ENCODE measurements at regions not wholly inside any gene's neighbourhood (a gene's known extent, or its start where the extent isn't known, plus 50 kb on each side); places are given as distances from the start of the nearest gene placed in this dataset.
"Not testable (repeated sequence)": the region's sequence is repeated elsewhere in the genome, so short reads cannot be mapped to it uniquely, and the experiment has no call there.

DNA sequence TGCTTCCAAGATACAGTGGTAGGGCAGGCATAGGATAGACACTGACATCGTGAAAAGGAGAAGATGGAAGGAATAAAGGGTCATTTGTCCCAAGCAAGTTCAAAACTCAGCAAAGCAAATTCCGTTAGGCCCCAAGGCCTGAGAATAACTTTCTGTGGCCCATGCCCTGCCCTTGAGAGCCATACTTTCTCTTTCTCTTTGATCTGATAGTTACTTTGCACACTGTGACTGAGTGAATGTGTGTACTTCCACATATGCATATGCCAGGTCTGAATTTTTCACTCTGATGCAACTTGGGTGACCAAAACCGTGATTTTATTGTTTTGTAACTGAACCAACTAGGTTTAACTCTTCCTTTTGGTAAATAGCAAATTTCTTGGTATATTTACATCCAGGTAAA lies 371.5 kb downstream of the RAB38 start:
- DNase-seq (ENCODE audit: low read depth, low spot score), result no peak
- no peak overlapping the region for H3K4me3 ChIP-seq (ENCODE audit: low read length)

DNA sequence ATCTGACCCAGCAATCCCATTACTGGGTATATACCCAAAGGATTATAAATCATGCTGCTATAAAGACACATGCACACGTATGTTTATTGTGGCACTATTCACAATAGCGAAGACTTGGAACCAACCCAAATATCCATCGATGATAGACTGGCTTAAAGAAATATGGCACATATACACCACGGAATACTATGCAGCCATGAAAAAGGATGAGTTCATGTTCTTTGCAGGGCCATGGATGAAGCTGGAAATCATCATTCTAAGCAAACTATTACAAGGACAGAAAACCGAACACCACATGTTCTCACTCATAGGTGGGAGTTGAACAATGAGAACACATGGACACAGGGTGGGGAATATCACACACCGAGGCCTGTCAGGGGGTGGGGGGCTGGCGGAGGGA lies 390.4 kb downstream of the RAB38 start:
- not testable (repeated sequence) for H3K4me3 ChIP-seq (ENCODE audit: low read length)

DNA sequence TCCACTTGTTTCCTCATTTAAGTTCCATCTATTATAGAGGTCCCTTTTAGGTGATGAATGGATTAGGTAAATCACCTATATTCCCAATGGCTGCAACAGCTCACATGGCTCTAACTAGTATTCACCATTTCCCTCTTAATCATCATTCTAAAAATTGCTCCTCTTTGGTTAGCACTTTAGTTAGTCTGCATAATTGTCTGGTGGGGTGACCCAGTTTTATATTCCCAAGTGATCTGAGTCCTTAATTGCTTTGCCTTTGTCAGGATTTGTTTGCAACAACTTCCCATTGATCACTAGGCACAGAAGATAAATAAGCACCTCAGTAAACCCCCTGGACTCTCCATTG lies 395.2 kb downstream of the RAB38 start:
- H3K4me3 ChIP-seq (ENCODE audit: low read length), result no peak overlapping the region
- DNase-seq (ENCODE audit: low read depth, low spot score), result no peak

More for the DNA sequence above, 390.4 kb downstream of the RAB38 start:
- not testable (repeated sequence) for DNase-seq (ENCODE audit: low read depth, low spot score)

DNA sequence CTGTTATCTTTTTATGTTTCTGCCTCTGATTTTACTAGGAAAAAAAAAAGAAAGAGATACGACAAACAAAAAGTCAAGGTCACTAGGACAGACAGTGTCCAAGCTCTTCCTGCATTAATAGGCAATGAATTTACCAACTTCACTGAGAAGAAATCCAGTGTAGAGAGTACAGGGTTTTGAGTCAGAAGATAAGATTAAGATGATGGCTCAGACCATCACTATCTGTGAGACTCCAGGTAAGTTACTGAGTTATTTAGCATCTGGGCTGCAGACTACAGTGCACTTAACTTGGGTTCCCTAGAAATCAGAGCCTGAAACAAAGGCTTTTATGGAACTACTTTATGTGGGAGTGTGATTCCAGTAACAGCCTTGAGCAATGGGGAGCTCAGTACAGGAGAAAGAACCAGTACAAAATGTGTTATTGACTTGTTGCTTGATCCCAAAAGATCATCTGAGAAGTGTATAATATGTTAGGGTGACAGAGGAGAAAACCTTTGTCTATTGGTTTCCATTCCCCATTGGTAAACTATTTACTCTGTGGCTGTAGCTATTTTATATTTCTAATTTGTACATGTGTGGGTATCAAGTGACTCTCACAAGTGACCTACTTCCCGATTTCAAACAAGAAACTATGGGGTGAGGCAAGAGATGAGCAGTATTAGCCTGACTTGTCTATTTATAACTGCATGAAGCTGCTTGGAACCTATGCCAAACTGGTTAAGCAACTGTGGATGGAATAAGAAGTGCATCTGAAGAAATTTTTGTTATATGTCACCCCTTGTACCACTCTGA lies 395.8 kb downstream of the RAB38 start:
- H3K4me3 ChIP-seq (ENCODE audit: low read length), result no peak overlapping the region
- no peak for DNase-seq (ENCODE audit: low read depth, low spot score)

DNA sequence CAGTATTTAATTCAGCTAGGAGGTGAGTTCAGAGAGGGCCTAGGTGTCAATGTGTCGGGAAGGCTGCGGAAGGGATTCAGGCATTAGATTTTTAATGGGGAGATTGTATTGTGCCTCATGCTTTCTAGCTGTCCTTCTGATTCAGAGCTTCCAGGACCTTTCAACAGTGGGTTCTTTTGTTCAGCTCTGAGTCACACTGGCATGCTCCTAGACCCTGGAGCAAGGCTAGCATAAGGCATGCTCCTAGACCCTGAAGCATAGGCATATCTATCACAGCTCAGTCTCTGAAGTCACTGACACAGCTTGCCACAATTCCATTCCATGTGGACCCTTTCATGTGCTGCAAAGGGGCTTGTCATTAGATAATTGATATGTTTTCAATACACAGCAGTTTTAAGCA lies 396.9 kb downstream of the RAB38 start:
- DNase-seq (ENCODE audit: low read depth, low spot score), result no peak
- H3K4me3 ChIP-seq (ENCODE audit: low read length), result no peak overlapping the region

DNA sequence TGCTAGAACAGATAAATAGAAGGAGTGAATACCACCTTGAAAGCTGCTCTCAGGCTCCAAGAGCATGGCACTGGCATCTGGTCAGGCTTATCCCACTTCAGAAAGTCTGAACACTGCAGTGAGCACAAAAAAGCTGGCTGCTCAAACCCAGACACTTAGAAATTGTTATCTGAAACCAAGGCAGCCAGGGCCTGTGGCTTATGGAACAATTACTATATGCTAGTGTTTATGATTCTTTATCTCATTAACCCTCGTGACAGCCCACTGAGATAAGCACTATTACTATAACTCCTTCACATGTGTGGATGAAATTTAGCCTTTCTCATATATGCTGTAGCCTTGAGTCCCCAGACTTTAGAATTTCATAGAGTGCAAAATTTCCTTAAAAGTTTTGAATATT lies 400.2 kb downstream of the RAB38 start:
- DNase-seq (ENCODE audit: low read depth, low spot score), result no peak
- no peak overlapping the region for H3K4me3 ChIP-seq (ENCODE audit: low read length)

DNA sequence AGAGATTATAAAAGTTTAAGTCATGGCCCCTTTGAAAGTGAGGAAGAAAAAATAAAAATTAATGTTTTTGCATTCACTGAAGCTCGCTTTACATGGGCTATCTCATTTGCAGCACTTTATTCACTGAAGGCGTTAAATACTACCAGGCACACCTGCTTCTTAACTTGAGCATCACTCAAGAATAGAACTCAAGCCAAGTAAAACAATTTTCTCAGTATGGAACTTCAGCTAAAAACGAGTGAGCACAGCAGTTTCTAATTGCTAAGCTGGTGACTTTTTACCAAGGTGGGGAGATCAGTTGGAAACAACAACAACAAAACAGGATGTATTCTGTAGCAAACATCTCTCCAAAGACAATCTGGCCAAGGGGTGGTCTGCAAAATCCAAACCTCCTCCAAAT lies 405.6 kb downstream of the RAB38 start:
- H3K4me3 ChIP-seq (ENCODE audit: low read length), result no peak overlapping the region
- DNase-seq (ENCODE audit: low read depth, low spot score), result no peak

DNA sequence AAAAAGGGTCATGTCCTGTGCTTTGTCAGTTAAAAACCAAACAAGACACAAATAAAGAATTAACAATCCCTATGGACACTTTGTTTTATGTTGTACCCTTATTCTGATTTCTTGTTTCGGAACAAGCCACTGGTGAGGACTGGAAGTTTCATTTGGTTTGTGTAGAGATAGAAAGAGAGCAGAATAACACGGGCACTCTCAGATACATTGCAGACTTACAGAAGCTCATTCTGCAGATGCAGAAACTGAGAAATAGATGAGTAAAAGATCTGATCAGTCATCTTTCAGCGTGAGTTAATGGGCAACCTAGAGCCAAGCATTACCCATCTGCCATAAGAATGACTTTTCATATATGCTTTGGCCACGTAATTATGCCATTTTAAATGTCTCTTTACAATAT lies 407.6 kb downstream of the RAB38 start:
- no peak for DNase-seq (ENCODE audit: low read depth, low spot score)
- no peak overlapping the region for H3K4me3 ChIP-seq (ENCODE audit: low read length)

DNA sequence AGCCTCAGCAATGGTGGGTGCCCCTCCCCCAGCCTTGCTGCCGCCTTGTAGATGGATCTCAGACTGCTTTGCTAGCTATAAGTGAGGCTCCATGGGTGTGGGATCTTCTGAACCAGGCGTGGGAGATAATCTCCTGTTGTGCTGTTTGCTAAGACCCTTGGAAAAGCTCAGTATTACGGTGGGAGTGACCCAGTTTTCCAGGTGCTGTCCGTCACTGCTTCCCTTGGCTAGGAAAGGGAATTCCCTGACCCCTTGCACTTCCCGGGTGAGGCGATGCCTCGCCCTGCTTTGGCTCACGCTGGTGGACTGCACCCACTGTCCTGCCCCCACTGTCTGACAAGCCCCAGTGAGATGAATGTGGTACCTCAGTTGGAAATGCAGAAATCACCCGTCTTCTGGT lies 411.2 kb downstream of the RAB38 start:
- not testable (repeated sequence) for H3K4me3 ChIP-seq (ENCODE audit: low read length); DNase-seq (ENCODE audit: low read depth, low spot score)

DNA sequence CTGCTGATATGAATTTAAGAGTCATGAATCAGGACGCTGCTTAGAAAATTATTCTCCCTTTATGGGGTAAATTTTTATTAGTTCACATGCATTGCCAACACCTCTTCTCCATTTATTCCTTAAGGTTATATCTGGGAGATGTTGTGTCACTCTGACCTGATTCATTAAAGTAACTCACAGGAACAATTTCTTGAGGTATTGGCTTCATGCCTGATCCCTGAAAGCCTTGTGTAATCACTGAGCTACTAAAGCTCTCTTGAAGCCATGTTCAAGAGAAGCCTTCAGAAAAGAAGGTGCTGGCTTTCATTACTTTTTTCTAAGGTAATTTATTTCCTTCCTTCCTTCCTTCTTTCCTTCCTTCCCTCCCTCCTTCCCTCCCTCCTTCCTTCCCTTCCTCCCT lies 420.6 kb downstream of the RAB38 start:
- H3K4me3 ChIP-seq (ENCODE audit: low read length), result no peak overlapping the region
- no peak for DNase-seq (ENCODE audit: low read depth, low spot score)

DNA sequence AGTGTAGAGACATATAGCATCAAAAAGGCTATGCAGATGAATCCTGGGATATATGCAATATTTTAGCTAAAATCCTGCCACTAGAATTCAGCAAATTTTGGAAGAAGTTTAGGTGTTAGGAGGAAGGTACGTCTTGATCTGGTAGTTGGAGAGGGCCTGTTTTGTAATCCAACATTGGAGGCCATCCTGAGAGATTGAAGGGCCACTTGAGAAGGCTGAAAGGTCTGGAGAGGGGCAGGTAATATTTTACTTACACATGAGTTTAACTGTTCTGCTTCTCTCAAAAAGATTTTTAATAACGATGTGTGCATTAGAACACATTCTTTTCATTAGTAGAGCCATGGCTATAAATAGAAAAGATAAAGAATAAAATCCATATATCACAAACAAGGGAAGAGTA lies 422.1 kb downstream of the RAB38 start:
- no peak overlapping the region for H3K4me3 ChIP-seq (ENCODE audit: low read length)
- DNase-seq (ENCODE audit: low read depth, low spot score), result no peak

DNA sequence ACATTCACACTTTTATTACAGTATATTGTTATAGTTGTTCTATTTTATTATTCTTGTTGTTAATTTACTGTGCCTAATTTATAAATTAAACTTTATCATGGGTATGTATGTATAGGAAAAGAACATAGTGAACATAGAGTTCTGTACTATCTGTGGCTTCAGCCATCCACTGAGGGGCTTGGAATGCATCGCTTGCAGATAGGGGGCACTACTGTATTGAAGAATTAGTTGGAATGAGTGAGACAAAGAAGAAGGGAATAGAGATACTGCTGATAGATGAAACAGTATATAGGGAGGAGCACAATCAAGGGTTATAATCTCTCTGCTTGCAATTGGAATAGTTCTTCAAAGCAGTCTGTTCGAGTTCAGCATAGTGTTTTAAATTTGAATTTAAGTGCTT lies 432.2 kb downstream of the RAB38 start:
- no peak for DNase-seq (ENCODE audit: low read depth, low spot score)
- no peak overlapping the region for H3K4me3 ChIP-seq (ENCODE audit: low read length)

DNA sequence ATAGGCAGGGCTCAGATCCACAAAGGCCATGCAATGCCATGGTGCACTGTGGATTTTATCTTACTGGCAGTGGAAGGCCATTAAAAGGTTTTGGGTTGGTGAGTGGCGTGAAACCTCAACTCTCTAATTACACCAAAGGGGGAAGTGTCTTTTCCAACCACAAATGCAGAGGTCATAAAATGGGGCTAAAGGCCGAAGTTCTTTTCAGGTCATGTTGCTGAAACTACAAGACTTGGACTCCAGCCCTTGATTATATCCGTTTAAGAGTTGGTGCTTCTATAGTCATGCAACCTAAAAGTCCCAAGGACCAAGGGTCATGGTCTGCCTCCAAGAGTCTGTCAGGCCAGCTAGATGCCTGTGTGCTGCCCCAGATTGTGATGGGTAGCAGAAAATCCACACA lies 434.3 kb downstream of the RAB38 start:
- no peak for DNase-seq (ENCODE audit: low read depth, low spot score)
- no peak overlapping the region for H3K4me3 ChIP-seq (ENCODE audit: low read length)

DNA sequence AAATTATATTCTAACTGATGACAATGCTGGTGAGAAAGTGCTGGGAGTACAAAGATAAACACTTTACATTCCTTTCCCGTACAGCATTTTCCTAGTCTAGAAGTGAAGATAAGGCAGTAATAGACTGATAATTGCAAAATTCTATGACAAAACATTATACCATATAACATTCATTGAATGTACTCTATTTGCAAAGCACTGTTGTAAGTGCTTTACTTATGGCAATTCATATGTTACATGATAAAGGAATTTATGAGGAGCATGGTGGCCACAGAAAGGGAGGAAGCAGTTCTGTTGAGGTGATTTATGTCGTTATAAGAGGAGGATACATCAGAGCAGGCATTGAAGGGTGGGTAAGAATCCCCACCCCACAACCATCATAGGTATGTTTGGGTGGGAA lies 434.8 kb downstream of the RAB38 start:
- no peak overlapping the region for H3K4me3 ChIP-seq (ENCODE audit: low read length)
- DNase-seq (ENCODE audit: low read depth, low spot score), result no peak

DNA sequence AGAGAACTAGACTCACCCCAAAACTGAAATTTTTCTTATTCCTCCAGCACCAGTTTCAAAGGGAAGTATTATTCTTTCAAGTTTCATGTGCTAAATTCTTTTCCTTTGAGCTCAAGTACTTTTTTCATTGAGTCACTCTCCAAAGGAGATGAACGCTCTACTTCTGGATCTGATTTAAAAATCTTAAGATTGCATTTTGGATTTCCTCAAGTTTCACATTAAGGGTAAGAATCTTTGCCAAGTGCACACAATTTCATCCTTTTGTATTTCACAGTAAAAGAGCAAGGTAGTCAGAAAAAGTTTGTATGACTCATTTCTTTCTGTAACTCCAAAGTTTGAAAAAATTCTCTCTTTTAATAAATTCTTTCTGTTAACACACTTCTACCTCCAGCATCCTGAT lies 435.5 kb downstream of the RAB38 start:
- H3K4me3 ChIP-seq (ENCODE audit: low read length), result no peak overlapping the region
- DNase-seq (ENCODE audit: low read depth, low spot score), result no peak

DNA sequence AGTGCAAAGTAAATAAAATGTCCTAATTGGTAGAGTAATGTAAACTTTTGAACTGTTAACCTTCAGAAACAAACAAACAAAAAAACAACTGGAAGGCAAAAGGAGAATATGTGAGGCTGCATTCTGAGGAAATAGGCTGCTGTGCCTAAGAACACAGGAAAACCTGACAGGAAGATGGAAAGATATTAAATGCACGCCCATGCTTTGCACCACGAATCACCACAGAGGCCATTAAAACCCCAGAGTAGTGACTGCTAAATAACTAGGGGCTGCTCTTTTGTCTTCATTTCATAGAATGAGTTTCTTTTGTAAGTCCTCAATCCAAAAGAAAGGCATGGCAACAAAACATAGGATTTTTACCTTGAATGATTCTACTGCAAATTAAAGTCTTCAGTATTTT lies 436.0 kb downstream of the RAB38 start:
- H3K4me3 ChIP-seq (ENCODE audit: low read length), result no peak overlapping the region
- DNase-seq (ENCODE audit: low read depth, low spot score), result no peak

DNA sequence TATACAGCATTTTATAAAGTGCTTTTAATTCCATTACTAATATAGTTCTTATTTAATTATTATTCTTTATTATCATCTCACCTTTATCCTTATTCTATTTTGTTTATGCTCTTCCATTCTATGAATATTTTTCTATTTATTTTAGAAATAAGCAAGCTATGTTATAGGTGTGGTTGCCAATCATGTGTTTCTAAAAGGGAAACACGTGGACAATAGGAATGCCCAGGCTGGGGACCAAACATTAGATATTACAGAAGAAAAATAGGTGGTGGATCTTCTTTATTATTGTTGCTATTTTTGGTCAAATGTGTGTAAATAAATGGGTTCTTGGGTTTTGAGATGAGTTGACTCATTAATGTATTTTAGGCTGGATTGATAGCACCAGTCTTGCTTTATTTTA lies 438.3 kb downstream of the RAB38 start:
- no peak overlapping the region for H3K4me3 ChIP-seq (ENCODE audit: low read length)
- no peak for DNase-seq (ENCODE audit: low read depth, low spot score)

DNA sequence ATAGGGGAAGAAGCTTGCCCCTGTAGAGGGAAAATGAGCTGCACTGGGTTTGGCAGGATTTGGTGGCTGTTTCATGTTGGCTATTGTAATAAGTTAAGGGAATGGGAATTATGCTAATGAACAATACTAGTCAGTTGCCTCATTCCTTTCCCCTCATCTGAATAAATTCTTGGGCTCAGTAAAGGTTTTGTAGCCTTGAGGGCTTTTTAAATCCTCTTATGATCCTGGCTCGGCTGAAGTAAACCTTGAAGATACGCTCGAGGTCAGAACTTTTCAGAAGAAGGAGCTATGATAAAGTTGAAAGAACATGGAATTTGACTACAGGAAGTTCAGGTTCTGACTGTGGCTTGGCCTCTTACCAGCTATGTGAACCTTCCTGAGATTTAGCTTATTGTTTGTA lies 448.7 kb downstream of the RAB38 start:
- no peak for DNase-seq (ENCODE audit: low read depth, low spot score)
- H3K4me3 ChIP-seq (ENCODE audit: low read length), result no peak overlapping the region

DNA sequence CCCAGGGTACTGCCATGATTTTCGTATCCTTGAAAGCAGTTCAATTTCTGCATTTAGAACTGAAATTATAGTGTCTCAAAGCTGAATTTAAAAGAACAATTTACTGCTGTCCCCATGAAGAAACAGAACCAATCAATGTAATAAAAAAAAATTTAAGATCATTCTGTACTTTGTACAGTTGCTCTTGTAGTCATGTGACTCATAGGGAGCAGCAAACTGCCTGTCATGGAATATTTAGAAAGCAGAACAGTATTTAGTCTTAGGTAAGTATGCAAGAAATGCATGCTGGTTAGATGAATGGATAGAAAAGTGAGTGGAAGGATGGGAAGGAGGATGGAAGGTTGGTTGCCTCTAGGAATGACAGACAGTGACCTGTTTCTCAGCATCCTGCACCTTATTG lies 450.9 kb downstream of the RAB38 start:
- no peak overlapping the region for H3K4me3 ChIP-seq (ENCODE audit: low read length)
- DNase-seq (ENCODE audit: low read depth, low spot score), result no peak

DNA sequence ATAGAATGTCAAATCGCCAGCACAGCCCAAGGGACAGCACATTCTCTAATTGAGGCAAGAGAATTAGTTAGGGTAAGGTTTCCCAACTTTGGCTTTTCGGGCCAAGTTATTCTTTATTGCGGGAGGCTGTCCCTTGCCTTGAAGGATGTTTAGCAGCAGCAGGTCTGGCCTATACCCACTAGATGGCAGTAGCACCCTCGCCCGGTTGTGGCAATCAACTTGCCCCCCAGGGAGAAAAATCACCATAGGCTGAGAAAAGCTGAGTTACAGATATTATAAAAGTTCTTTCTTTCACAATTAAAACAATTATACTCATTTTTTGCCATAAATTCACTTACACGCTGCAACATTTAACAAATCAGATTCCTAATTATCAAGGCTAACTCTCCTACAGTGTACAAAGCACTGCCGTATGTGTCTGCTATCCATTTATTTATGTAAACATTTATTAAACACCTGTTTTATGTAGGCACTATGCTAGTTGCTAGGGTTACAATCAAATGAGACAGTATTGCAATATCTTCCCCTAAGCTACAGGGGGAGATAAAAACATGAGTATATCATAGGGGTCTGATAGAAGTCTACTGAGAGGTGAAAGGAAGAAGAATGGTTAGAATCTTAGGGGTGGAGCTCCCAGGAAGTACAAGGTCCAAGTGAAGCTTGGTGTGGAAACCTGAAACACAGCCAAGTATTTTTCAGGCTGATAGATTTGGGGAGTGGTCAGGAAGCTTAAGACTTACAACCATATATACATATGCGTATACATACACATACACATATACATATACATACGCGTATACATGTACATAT lies 452.3 kb downstream of the RAB38 start:
- no peak overlapping the region for H3K4me3 ChIP-seq (ENCODE audit: low read length)
- peak; percentile 12 for DNase-seq (ENCODE audit: low read depth, low spot score)

All from Jurkat, Clone E6-1 (cell line).